HG02840 (cell line): ENCODE measurements at regions not wholly inside any gene's neighbourhood (a gene's known extent, or its start where the extent isn't known, plus 50 kb on each side); places are given as distances from the start of the nearest gene placed in this dataset.

ENCODE experiments used
- ATAC-seq: cut with Tn5 transposase; IDR thresholded peaks from one replicate; pipeline ENCODE4 v1.9.1; 2021; ENCODE audit warnings: mild to moderate bottlenecking, moderate library complexity, moderate number of reproducible peaks; ENCODE audit not compliant: unreplicated experiment, low FRiP score

- no peak for ATAC-seq
Measured at GRCh38 chr14:38786921-38787320, 316.1 kb downstream of the SEC23A start.

- ATAC-seq = no peak
Measured at GRCh38 chr14:38777401-38777800, 325.6 kb downstream of the SEC23A start.

- ATAC-seq = no peak
Measured at GRCh38 chr14:38775986-38776385, 327.0 kb downstream of the SEC23A start.

- no peak for ATAC-seq
Measured at GRCh38 chr14:38774162-38774561, 328.9 kb downstream of the SEC23A start.

- ATAC-seq = no peak
Measured at GRCh38 chr14:38770251-38770650, 332.8 kb downstream of the SEC23A start.

GRCh38 chr14:38762845-38763244 lies 340.2 kb downstream of the SEC23A start:
- ATAC-seq = no peak

- ATAC-seq = no peak
Measured at GRCh38 chr14:38762426-38762825, 340.6 kb downstream of the SEC23A start.

- ATAC-seq = no peak
Measured at GRCh38 chr14:38761033-38761432, 342.0 kb downstream of the SEC23A start.

- ATAC-seq = no peak
Measured at GRCh38 chr14:38758661-38759060, 344.4 kb downstream of the SEC23A start.

- no peak for ATAC-seq
Measured at GRCh38 chr14:38755036-38755435, 348.0 kb downstream of the SEC23A start.

GRCh38 chr14:38752750-38753149 lies 350.3 kb downstream of the SEC23A start:
- ATAC-seq = no peak

- no peak for ATAC-seq
Measured at GRCh38 chr14:38752341-38752740, 350.7 kb downstream of the SEC23A start.

GRCh38 chr14:38751459-38751858 lies 351.6 kb downstream of the SEC23A start:
- ATAC-seq = no peak

GRCh38 chr14:38749936-38750335 lies 353.1 kb downstream of the SEC23A start:
- no peak for ATAC-seq

GRCh38 chr14:38745861-38746260 lies 357.2 kb downstream of the SEC23A start:
- no peak for ATAC-seq

- no peak for ATAC-seq
Measured at GRCh38 chr14:38743966-38744584, 359.0 kb downstream of the SEC23A start.

GRCh38 chr14:38737686-38738407 lies 365.2 kb downstream of the SEC23A start:
- no peak for ATAC-seq

- no peak for ATAC-seq
Measured at GRCh38 chr14:38735005-38735404, 368.0 kb downstream of the SEC23A start.

GRCh38 chr14:38731962-38732361 lies 371.1 kb downstream of the SEC23A start:
- ATAC-seq = no peak

GRCh38 chr14:38730420-38730819 lies 372.6 kb downstream of the SEC23A start:
- no peak for ATAC-seq

GRCh38 chr14:38727731-38728130 lies 375.3 kb downstream of the SEC23A start:
- ATAC-seq = no peak

- ATAC-seq = no peak
Measured at GRCh38 chr14:38724621-38725020, 378.4 kb downstream of the SEC23A start.
